ENCODE measurements at regions not wholly inside any gene's neighbourhood (a gene's known extent, or its start where the extent isn't known, plus 50 kb on each side); places are given as distances from the start of the nearest gene placed in this dataset.
"Not testable (repeated sequence)": the region's sequence is repeated elsewhere in the genome, so short reads cannot be mapped to it uniquely, and the experiment has no call there.

- DNase-seq (ENCODE audit: low read depth in 2 of 2, low spot score in 1 of 2), result no peak
Measured at GRCh38 chr10:131363416-131363815, 51.9 kb upstream of the TCERG1L start.

GRCh38 chr10:131371571-131371970 is 60.0 kb upstream of the TCERG1L start:
- DNase-seq (ENCODE audit: low read depth in 2 of 2, low spot score in 1 of 2), result no peak

- DNase-seq (ENCODE audit: low read depth in 2 of 2, low spot score in 1 of 2), result no peak
Measured at GRCh38 chr10:131381576-131381975, 70.1 kb upstream of the TCERG1L start.

GRCh38 chr10:131385161-131385872 is 73.8 kb upstream of the TCERG1L start:
- not testable (repeated sequence) for DNase-seq (ENCODE audit: low read depth in 2 of 2, low spot score in 1 of 2)

- DNase-seq (ENCODE audit: low read depth in 2 of 2, low spot score in 1 of 2), result no peak
Measured at GRCh38 chr10:131387018-131387529, 75.6 kb upstream of the TCERG1L start.

- DNase-seq (ENCODE audit: low read depth in 2 of 2, low spot score in 1 of 2), result no peak
Measured at GRCh38 chr10:131391936-131392335, 80.4 kb upstream of the TCERG1L start.

- DNase-seq (ENCODE audit: low read depth in 2 of 2, low spot score in 1 of 2), result no peak
Measured at GRCh38 chr10:131396121-131397050, 84.9 kb upstream of the TCERG1L start.

- DNase-seq (ENCODE audit: low read depth in 2 of 2, low spot score in 1 of 2), result no peak
Measured at GRCh38 chr10:131398166-131398565, 86.6 kb upstream of the TCERG1L start.

GRCh38 chr10:131399981-131400380 is 88.5 kb upstream of the TCERG1L start:
- DNase-seq (ENCODE audit: low read depth in 2 of 2, low spot score in 1 of 2), result no peak

- DNase-seq (ENCODE audit: low read depth in 2 of 2, low spot score in 1 of 2), result no peak
Measured at GRCh38 chr10:131400513-131400912, 89.0 kb upstream of the TCERG1L start.

- no peak for DNase-seq (ENCODE audit: low read depth in 2 of 2, low spot score in 1 of 2)
Measured at GRCh38 chr10:131402771-131403650, 91.5 kb upstream of the TCERG1L start.

GRCh38 chr10:131403936-131404335 is 92.4 kb upstream of the TCERG1L start:
- DNase-seq (ENCODE audit: low read depth in 2 of 2, low spot score in 1 of 2), result no peak

GRCh38 chr10:131404886-131405285 is 93.4 kb upstream of the TCERG1L start:
- DNase-seq (ENCODE audit: low read depth in 2 of 2, low spot score in 1 of 2), result no peak

GRCh38 chr10:131406676-131407392 is 95.3 kb upstream of the TCERG1L start:
- no peak for DNase-seq (ENCODE audit: low read depth in 2 of 2, low spot score in 1 of 2)

- no peak for DNase-seq (ENCODE audit: low read depth in 2 of 2, low spot score in 1 of 2)
Measured at GRCh38 chr10:131418681-131419080, 107.2 kb upstream of the TCERG1L start.

- no peak for DNase-seq (ENCODE audit: low read depth in 2 of 2, low spot score in 1 of 2)
Measured at GRCh38 chr10:131419797-131420196, 108.3 kb upstream of the TCERG1L start.

- no peak for DNase-seq (ENCODE audit: low read depth in 2 of 2, low spot score in 1 of 2)
Measured at GRCh38 chr10:131420867-131421266, 109.3 kb upstream of the TCERG1L start.

GRCh38 chr10:131421381-131421780 is 109.9 kb upstream of the TCERG1L start:
- DNase-seq (ENCODE audit: low read depth in 2 of 2, low spot score in 1 of 2), result no peak

- no peak for DNase-seq (ENCODE audit: low read depth in 2 of 2, low spot score in 1 of 2)
Measured at GRCh38 chr10:131422731-131423130, 111.2 kb upstream of the TCERG1L start.

- DNase-seq (ENCODE audit: low read depth in 2 of 2, low spot score in 1 of 2), result no peak
Measured at GRCh38 chr10:131424053-131424452, 112.5 kb upstream of the TCERG1L start.
